Loucy (cell line): ENCODE measurements at regions not wholly inside any gene's neighbourhood (a gene's known extent, or its start where the extent isn't known, plus 50 kb on each side); places are given as distances from the start of the nearest gene placed in this dataset.

ENCODE experiments used
- H2AFZ ChIP-seq: fragments of 200-600 bp; sonication (generic); 2 replicates; pipeline ENCODE4 v1.6.0; 2016; ENCODE audit warnings: antibody characterized with exemption, mild to moderate bottlenecking, low read length, moderate library complexity
- H3F3A ChIP-seq: fragments of 200-600 bp; 2 replicates; pipeline ENCODE4 v1.6.0; 2016; ENCODE audit warnings: antibody characterized with exemption, low read depth, mild to moderate bottlenecking
- H3K27me3 ChIP-seq: fragments of 200-600 bp; sonication (generic); 2 replicates; pipeline ENCODE4 v1.6.1; 2014; ENCODE audit warnings: low read length, mild to moderate bottlenecking; ENCODE audit not compliant: insufficient read depth, poor library complexity, severe bottlenecking
- H3K36me3 ChIP-seq: fragments of 200-600 bp; sonication (generic); 2 replicates; pipeline ENCODE4 v1.6.1; 2016; ENCODE audit warnings: low read length; ENCODE audit not compliant: insufficient read depth
- H3K4me1 ChIP-seq: fragments of 200-600 bp; sonication (generic); 2 replicates; pipeline ENCODE4 v1.5.1; 2014; ENCODE audit warnings: low read length, mild to moderate bottlenecking; ENCODE audit not compliant: insufficient read depth, poor library complexity, severe bottlenecking
- H3K4me2 ChIP-seq: fragments of 200-600 bp; sonication (generic); 2 replicates; pipeline ENCODE4 v1.6.0; 2014; ENCODE audit warnings: antibody characterized with exemption, low read length, low read depth, mild to moderate bottlenecking; ENCODE audit not compliant: poor library complexity, severe bottlenecking
- H3K4me3 ChIP-seq: fragments of 200-600 bp; sonication (generic); 2 replicates; pipeline ENCODE4 v1.5.1; 2014; ENCODE audit warnings: low read length, mild to moderate bottlenecking, mixed read lengths; ENCODE audit not compliant: poor library complexity, severe bottlenecking
- H3K79me2 ChIP-seq: fragments of 200-600 bp; sonication (generic); 2 replicates; pipeline ENCODE4 v1.6.1; 2014; ENCODE audit warnings: low read length; ENCODE audit not compliant: insufficient read depth
- H3K9ac ChIP-seq: fragments of 200-600 bp; sonication (generic); 2 replicates; pipeline ENCODE4 v1.6.0; 2014; ENCODE audit warnings: mild to moderate bottlenecking, low read depth, low read length, moderate library complexity; ENCODE audit not compliant: poor library complexity, severe bottlenecking
- H3K9me2 ChIP-seq: fragments of 200-600 bp; sonication (generic); replicated peaks from 2 replicates; pipeline ENCODE4 v1.6.1; 2016; ENCODE audit warnings: low read depth, low read length, mixed read lengths
- H3K9me3 ChIP-seq: fragments of 200-600 bp; sonication (generic); 2 replicates; pipeline ENCODE4 v1.6.1; 2014; ENCODE audit warnings: mild to moderate bottlenecking, antibody characterized with exemption, low read length, low read depth; ENCODE audit not compliant: insufficient read depth
- H4K20me1 ChIP-seq: fragments of 200-600 bp; sonication (generic); 2 replicates; pipeline ENCODE4 v1.6.0; 2014; ENCODE audit warnings: antibody characterized with exemption, low read length, mild to moderate bottlenecking; ENCODE audit not compliant: insufficient read depth, poor library complexity, severe bottlenecking
- EZH2phosphoT487 ChIP-seq: fragments of 200-600 bp; IDR thresholded peaks from 2 replicates; pipeline ENCODE4 v1.6.1; 2018; ENCODE audit warnings: antibody characterized with exemption, mild to moderate bottlenecking, moderate library complexity, borderline replicate concordance
- TF ChIP-seq, protein P1 (sequence below): fragments of 200-600 bp; sonication (generic); conservative IDR thresholded peaks from 2 replicates; pipeline ENCODE4 v1.5.1; 2014; ENCODE audit warnings: mild to moderate bottlenecking, antibody characterized with exemption, low read length

DNA sequence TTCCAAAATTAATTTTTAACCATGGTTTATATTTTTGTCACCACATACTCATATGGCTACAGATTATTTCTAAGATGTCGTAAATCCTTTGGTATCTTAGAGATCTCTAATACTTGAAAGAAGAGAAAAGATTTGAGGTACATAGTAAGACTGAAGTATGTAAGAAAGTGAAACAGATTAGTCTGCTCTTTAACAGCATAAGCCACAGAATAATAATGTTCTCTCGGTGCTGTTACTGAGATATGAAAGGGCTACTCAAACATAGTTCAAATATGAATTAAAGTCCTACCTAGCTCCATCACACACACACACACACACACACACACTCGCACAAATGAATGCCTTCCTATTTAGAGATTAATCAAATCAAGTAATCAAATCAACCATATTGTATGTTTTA lies 274.1 kb upstream of the PCDH18 start:
- no peak overlapping the region for H3K4me3 ChIP-seq
- no peak overlapping the region for H3K9ac ChIP-seq
- H3K27me3 ChIP-seq, result no peaks in the 10 kb centered on the region
- H3K9me3 ChIP-seq, result no peaks in the 10 kb centered on the region
- H3K4me2 ChIP-seq, result no peak overlapping the region
- H2AFZ ChIP-seq, result no peak overlapping the region
- H3K36me3 ChIP-seq, result no peaks in the 10 kb centered on the region
- no peaks in the 10 kb centered on the region for H3K79me2 ChIP-seq
- no peaks in the 10 kb centered on the region for H3F3A ChIP-seq
- H3K9me2 ChIP-seq, result no peaks in the 10 kb centered on the region
- TF ChIP-seq, protein P1, sequence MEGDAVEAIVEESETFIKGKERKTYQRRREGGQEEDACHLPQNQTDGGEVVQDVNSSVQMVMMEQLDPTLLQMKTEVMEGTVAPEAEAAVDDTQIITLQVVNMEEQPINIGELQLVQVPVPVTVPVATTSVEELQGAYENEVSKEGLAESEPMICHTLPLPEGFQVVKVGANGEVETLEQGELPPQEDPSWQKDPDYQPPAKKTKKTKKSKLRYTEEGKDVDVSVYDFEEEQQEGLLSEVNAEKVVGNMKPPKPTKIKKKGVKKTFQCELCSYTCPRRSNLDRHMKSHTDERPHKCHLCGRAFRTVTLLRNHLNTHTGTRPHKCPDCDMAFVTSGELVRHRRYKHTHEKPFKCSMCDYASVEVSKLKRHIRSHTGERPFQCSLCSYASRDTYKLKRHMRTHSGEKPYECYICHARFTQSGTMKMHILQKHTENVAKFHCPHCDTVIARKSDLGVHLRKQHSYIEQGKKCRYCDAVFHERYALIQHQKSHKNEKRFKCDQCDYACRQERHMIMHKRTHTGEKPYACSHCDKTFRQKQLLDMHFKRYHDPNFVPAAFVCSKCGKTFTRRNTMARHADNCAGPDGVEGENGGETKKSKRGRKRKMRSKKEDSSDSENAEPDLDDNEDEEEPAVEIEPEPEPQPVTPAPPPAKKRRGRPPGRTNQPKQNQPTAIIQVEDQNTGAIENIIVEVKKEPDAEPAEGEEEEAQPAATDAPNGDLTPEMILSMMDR, result no peak
- TF ChIP-seq EZH2phosphoT487, result no peak
- H4K20me1 ChIP-seq, result no peaks in the 10 kb centered on the region
- H3K4me1 ChIP-seq, result no peaks in the 10 kb centered on the region

DNA sequence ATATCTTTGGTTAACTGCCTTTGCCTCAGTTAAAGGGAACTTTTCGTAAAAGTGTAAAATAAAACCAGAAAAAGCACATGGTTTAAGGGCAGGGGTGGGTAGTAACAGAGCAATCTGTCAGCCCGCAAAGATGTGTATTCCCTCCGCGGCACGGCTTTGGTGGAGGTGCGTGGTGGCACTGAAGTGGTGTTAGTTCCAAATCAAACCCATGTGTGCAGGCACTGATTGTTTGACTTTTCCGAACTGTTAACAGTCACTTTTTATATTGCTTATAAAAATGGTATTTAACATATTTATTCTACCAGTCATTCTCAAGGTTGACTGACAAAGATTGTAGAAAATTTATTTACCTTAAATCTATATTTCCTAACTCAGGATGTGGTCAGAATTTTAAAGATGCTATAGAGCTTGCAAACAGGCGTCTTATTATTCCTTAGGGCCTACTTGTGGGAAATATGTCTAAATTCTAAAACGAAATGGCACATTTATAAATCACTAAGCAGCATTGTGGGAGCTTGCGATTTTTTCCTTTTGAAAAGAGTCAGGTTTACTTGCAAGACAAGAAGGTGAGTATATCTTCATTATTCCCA lies 272.7 kb upstream of the PCDH18 start:
- Histone ChIP-seq H3K27me3 (no peaks in the 10 kb centered on the region), H3K4me2 (no peak overlapping the region), H3K79me2 (no peaks in the 10 kb centered on the region), H3K4me1 (no peaks in the 10 kb centered on the region), H3K4me3 (no peak overlapping the region), H3F3A (no peaks in the 10 kb centered on the region), H4K20me1 (no peaks in the 10 kb centered on the region), H3K36me3 (no peaks in the 10 kb centered on the region), H3K9me2 (no peaks in the 10 kb centered on the region), H2AFZ (no peak overlapping the region), H3K9ac (no peak overlapping the region), H3K9me3 (no peaks in the 10 kb centered on the region)
- TF ChIP-seq, protein P1, result no peak
- no peak for TF ChIP-seq EZH2phosphoT487

DNA sequence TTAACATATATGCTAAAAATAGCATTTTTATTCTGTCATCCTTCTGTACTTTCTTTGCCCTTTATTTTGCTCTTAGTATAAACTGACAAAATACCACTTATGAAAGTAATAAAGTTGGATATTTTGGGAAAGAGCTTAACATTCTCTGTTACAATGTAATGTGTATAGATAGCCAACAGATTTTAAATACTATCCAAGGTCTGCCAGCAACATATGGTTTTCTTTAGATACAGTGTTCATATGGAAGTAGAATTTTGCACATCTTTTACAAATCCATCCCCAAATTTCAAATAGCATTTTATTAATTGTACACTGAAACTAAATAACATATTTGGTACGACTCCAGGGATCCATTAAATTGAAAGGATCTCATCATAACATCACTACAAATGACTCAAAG lies 268.6 kb upstream of the PCDH18 start:
- no peaks in the 10 kb centered on the region for H3K27me3 ChIP-seq
- no peaks in the 10 kb centered on the region for H4K20me1 ChIP-seq
- TF ChIP-seq EZH2phosphoT487, result no peak
- TF ChIP-seq, protein P1, result no peak
- H3K79me2 ChIP-seq, result no peaks in the 10 kb centered on the region
- no peak overlapping the region for H3K9ac ChIP-seq
- H2AFZ ChIP-seq, result no peak overlapping the region
- no peaks in the 10 kb centered on the region for H3K36me3 ChIP-seq
- H3K4me3 ChIP-seq, result no peak overlapping the region
- H3K4me1 ChIP-seq, result no peaks in the 10 kb centered on the region
- no peaks in the 10 kb centered on the region for H3K9me2 ChIP-seq
- no peaks in the 10 kb centered on the region for H3K9me3 ChIP-seq
- no peak overlapping the region for H3K4me2 ChIP-seq
- no peaks in the 10 kb centered on the region for H3F3A ChIP-seq
